Right lobe of liver (tissue), 6 donors: ENCODE measurements at regions not wholly inside any gene's neighbourhood (a gene's known extent, or its start where the extent isn't known, plus 50 kb on each side); places are given as distances from the start of the nearest gene placed in this dataset.
A peak's percentile ranks its signal among the peaks of the same experiment; 100 is the strongest.

Experiments used
- ATAC-seq, 4 donors: fragments of 200-7000 bp; cut with Tn5 transposase; one replicate each; pipeline ENCODE4 v1.9.1; 2020; ENCODE audit warnings: mild to moderate bottlenecking in 4 of 4, moderate library complexity in 4 of 4
- DNase-seq, 3 donors: peaks; one replicate each; pipeline ENCODE4 v3.0.0-alpha.2; 2020
- H3K27ac ChIP-seq, 3 donors: fragments of 200-600 bp; one replicate each; pipeline ENCODE4 v1.8.0; 2022
- H3K27me3 ChIP-seq, 2 donors: fragments of 200-600 bp; one replicate each; pipeline ENCODE4 v1.8.0; 2022
- H3K36me3 ChIP-seq, 4 donors: fragments of 200-600 bp; sonication (generic) in 1 of 4; one replicate each; pipeline versions ENCODE4 v1.5.1 to v1.8.0; 2017 to 2022; ENCODE audit warnings: control low read depth in 1 of 4
- H3K4me1 ChIP-seq, 4 donors: fragments of 200-600 bp; sonication (generic) in 1 of 4; one replicate each; pipeline versions ENCODE4 v1.5.1 to v1.8.0; 2017 to 2022; ENCODE audit warnings: control low read depth in 1 of 4
- H3K4me3 ChIP-seq, 3 donors: fragments of 200-600 bp; one replicate each; pipeline ENCODE4 v1.8.0; 2022
- H3K9me3 ChIP-seq, 4 donors: fragments of 200-600 bp; sonication (generic) in 1 of 4; one replicate each; pipeline versions ENCODE4 v1.5.1 to v1.8.0; 2017 to 2022; ENCODE audit warnings: control low read depth in 1 of 4
- POLR2A ChIP-seq: fragments of 450-650 bp; IDR thresholded peaks from one replicate; pipeline ENCODE4 v1.6.1; 2017; ENCODE audit warnings: antibody characterized with exemption, mild to moderate bottlenecking
- WGBS: methylation state at CpG from one replicate; pipeline ENCODE4 v1.1.6; 2018; ENCODE audit warnings: low coverage, low lambda C conversion rate; ENCODE audit not compliant: insufficient coverage; ENCODE audit errors: missing lambda C conversion rate; 5-methylcytosine and 5-hydroxymethylcytosine counted together
- intact Hi-C, 2 donors: fragments of 100-400 bp; cut with DNase I; formaldehyde crosslinking; loops; one replicate each; pipeline versions ENCODE4 v1.11.2 to v1.14.1; 2022
- TF ChIP-seq, protein P1 (sequence below), 4 donors: fragments of 200-600 bp in 3 of 4; fragments of 450-650 bp in 1 of 4; IDR thresholded peaks; one replicate each; pipeline versions ENCODE4 v1.5.1 to v1.8.0; 2016 to 2022; ENCODE audit warnings: antibody characterized with exemption in 4 of 4, mild to moderate bottlenecking in 2 of 4
- donor health status: DM: no; HTN: yes; CAD: no.
- donor health status: DM: no; HTN: no; CAD: no.
- donor health status: DM: no; HTN: no; CAD: no.
- donor health status: DM: no; HTN: yes; CAD: no.
- donor health status: DM: no; HTN: yes; CAD: no.

DNA sequence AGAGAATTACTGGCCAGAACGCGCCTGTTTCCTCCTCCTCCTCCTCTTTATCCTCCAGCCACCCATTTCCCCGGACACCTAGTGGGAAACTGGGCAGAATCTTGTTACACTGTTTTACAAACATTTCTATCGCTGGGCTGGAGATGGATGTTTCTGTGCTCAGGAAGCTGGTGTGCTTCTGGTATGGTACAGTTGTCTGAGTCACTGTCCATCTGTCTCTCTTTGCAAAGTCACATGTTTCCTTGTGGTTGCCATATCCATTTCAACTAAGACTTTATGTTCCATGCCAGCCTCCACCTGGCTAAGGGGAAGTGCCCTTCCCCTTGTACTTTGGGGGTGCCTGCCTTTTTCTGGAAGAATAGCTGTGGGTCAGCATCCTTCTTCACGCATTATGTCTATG lies 52.9 kb upstream of the SLC22A16 start:
- no peaks in the 10 kb centered on the region for H3K36me3 ChIP-seq
- DNase-seq (no peak), ATAC-seq (peak in 1 of 4 donors; percentile 9)
- intact Hi-C loops = no loop called here
- H3K27me3 ChIP-seq = no peaks in the 10 kb centered on the region
- H3K4me1 ChIP-seq = no peaks in the 10 kb centered on the region
- TF ChIP-seq POLR2A = no peak
- TF ChIP-seq, protein P1, sequence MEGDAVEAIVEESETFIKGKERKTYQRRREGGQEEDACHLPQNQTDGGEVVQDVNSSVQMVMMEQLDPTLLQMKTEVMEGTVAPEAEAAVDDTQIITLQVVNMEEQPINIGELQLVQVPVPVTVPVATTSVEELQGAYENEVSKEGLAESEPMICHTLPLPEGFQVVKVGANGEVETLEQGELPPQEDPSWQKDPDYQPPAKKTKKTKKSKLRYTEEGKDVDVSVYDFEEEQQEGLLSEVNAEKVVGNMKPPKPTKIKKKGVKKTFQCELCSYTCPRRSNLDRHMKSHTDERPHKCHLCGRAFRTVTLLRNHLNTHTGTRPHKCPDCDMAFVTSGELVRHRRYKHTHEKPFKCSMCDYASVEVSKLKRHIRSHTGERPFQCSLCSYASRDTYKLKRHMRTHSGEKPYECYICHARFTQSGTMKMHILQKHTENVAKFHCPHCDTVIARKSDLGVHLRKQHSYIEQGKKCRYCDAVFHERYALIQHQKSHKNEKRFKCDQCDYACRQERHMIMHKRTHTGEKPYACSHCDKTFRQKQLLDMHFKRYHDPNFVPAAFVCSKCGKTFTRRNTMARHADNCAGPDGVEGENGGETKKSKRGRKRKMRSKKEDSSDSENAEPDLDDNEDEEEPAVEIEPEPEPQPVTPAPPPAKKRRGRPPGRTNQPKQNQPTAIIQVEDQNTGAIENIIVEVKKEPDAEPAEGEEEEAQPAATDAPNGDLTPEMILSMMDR (IDR thresholded peaks at IDR 0.05) = no peak
- no peak overlapping the region for H3K4me3 ChIP-seq
- no peaks in the 10 kb centered on the region for H3K9me3 ChIP-seq
- 55% methylated on average over 5 of the region's 5 CpGs for WGBS
- no peak overlapping the region for H3K27ac ChIP-seq

DNA sequence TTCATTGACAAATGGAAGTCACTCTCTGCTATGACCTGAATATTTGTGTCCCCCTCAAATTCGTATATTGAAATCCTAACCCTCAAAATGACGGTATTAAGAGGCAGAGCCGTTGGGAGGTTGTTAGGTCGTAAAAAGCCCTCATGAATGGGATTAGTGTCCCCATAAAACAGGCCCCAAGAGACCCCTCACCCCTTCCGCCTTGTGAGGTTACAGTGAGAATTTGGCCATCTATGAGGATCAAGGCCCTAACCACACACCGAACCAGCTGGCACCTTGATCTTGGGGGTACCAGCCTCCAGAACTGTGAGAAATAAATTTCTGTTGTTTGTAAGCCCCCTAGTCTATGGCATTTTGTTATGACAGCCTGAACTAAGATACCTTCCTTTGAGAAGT lies 52.5 kb upstream of the SLC22A16 start:
- intact Hi-C loops = no loop called here
- DNase-seq = no peak
- 100% methylated on average over 1 of the region's 6 CpGs for WGBS
- no peak for ATAC-seq
- Histone ChIP-seq H3K9me3 (no peaks in the 10 kb centered on the region), H3K36me3 (no peaks in the 10 kb centered on the region), H3K27me3 (no peaks in the 10 kb centered on the region), H3K27ac (no peak overlapping the region), H3K4me1 (no peaks in the 10 kb centered on the region), H3K4me3 (no peak overlapping the region)
- TF ChIP-seq POLR2A = no peak
- TF ChIP-seq, protein P1 (IDR thresholded peaks at IDR 0.05) = no peak

DNA sequence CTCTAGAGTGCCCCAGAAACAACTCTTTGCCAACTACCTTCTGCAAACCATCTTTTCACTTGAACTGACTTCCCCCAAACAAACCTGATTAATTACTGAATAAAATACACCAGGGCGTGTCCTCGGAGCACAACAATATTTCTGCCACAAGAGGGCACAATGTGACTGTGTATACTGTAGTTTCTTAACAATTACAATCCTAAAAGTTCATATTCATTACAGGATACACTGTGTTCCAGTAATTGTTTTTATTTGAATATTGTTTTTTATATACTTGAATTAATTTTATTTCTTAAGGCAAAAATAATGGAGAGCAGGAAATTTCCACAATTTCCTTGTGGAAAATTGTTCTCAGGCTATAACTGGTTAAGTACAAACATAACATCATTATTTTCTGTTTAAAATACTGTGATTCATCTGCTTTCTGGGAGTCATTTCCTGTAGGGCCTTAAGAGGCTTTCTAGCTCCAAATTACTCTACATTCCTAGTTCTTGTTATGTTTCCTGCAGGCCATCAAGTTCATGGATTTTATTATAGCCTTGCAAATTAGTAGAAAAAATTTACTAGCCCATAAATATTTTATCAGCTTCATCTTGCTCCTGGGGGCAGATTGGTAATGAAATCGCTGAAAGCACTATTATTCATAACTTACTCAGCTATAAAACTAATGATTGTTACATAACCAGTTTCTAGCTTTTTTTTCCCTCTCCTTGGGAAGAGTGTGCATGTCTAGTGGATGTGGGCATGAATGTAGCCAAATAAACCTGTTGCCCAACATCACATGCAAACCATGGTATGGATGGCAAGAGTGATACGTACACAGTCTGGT lies 51.9 kb upstream of the SLC22A16 start:
- Histone ChIP-seq H3K4me1 (no peaks in the 10 kb centered on the region), H3K4me3 (no peak overlapping the region), H3K9me3 (no peaks in the 10 kb centered on the region), H3K27me3 (no peaks in the 10 kb centered on the region), H3K36me3 (no peaks in the 10 kb centered on the region), H3K27ac (no peak overlapping the region)
- TF ChIP-seq, protein P1 (IDR thresholded peaks at IDR 0.05) = peak; percentile 81 to 88 (median 84)
- TF ChIP-seq POLR2A = no peak
- WGBS = 8% methylated on average over 4 of the region's 4 CpGs
- ATAC-seq (peak; percentile 87 to 92 (median 88)), DNase-seq (no peak)
- intact Hi-C loops = no loop called here

DNA sequence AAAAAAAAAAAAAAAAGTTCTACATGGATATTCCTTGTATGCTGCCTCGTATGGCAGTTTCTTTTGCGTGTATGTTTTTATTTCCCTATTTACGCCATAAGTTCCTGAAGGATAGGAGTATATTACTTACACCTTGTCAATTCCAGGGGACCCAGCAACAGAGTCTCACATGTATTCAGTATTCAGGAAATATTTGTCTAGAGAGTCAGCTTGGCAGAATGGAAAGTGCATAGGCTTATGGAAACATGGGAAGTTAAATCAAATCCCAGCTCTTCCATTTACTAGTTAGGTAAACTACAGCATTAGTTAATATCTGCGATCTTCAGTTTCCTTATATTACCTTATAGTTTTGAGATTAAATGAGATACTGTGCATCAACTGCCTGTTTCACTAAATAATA lies 51.1 kb upstream of the SLC22A16 start:
- H3K4me1 ChIP-seq = no peaks in the 10 kb centered on the region
- no peak overlapping the region for H3K27ac ChIP-seq
- ATAC-seq (no peak), DNase-seq (no peak)
- H3K36me3 ChIP-seq = no peaks in the 10 kb centered on the region
- no peaks in the 10 kb centered on the region for H3K27me3 ChIP-seq
- TF ChIP-seq POLR2A = no peak
- TF ChIP-seq, protein P1 (IDR thresholded peaks at IDR 0.05) = no peak
- no peaks in the 10 kb centered on the region for H3K9me3 ChIP-seq
- 71% methylated on average over 4 of the region's 4 CpGs for WGBS
- H3K4me3 ChIP-seq = no peak overlapping the region
- intact Hi-C loops = no loop called here
